ENCODE measurements at regions not wholly inside any gene's neighbourhood (a gene's known extent, or its start where the extent isn't known, plus 50 kb on each side); places are given as distances from the start of the nearest gene placed in this dataset.

DNA sequence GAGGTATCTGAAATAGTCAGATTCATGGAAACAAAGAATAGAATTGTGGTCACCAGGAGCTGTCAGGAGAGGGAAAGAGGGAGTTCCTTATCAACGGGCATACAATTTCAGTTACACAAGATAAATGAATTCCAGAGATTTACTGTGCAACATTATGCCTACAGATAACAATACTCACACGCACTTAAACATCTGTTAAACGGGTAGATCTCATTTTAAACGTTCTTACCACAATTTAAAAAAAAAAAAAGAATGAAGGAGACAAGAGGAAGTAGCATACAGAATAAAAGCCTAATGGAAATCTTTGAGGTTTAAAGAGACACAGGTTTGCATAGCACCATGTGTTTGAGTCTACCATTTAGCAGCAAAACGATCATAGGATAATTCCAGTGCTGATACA is 298.0 kb downstream of the DKK2 start:
- Mint-ChIP-seq H3K4me1 (ENCODE audit: low read depth in 2 of 2) (no peaks in the 10 kb centered on the region), H3K27ac (no peak overlapping the region), H3K36me3 (no peaks in the 10 kb centered on the region), H3K9me3 (peaks cover 7% of the 10 kb centered on the region), H3K4me3 (no peak overlapping the region), H3K27me3 (no peaks in the 10 kb centered on the region)
- no peak for ATAC-seq
- DNase-seq (ENCODE audit: low spot score) = no peak

DNA sequence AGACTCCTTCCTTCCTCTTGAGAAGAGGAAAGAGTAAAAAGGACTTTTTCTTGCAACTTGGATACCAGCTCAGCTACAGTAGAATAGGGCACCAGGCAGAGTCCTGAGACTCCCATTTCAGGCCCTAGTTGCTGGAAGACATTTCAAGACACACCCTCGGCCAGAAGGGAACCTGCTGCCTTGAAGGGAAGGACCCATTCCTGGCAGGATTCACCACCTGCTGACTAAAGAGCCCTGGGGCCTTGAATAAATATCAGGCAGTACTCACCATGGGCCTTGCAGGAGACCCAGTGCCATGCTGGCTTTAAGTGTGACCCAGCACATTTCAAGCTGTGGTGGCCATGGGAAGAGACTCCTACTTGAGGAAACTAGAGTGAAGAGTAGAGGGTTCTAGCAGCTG is 317.6 kb downstream of the DKK2 start:
- H3K27me3 Mint-ChIP-seq = no peaks in the 10 kb centered on the region
- H3K36me3 Mint-ChIP-seq = peaks cover 2% of the 10 kb centered on the region
- no peak overlapping the region for H3K4me3 Mint-ChIP-seq
- H3K9me3 Mint-ChIP-seq = peaks cover 11% of the 10 kb centered on the region
- ATAC-seq (no peak), DNase-seq (ENCODE audit: low spot score) (no peak)
- no peak overlapping the region for H3K27ac Mint-ChIP-seq
- no peaks in the 10 kb centered on the region for H3K4me1 Mint-ChIP-seq (ENCODE audit: low read depth in 2 of 2)

DNA sequence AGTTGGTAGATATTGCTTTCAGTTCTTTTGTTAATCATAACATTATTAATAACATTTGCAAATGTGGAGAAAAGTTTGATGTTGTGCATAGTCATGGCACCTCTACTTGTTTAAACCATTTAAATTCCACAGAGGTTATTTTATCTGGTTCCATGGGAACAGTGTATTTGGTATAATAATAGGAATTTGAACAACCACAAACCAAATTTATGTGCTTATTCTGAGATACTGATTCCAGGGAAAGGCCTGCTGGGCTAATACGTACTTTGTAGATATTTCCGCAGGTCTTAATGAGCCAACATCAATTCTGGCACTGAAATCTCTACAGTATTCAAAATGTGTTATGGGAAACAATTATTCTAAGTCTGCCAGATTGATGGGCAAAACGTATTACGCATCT is 319.0 kb downstream of the DKK2 start:
- Mint-ChIP-seq H3K4me1 (ENCODE audit: low read depth in 2 of 2) (no peaks in the 10 kb centered on the region), H3K27me3 (no peaks in the 10 kb centered on the region), H3K36me3 (peaks cover 6% of the 10 kb centered on the region), H3K4me3 (no peak overlapping the region), H3K27ac (no peak overlapping the region), H3K9me3 (peaks cover 11% of the 10 kb centered on the region)
- ATAC-seq = no peak
- no peak for DNase-seq (ENCODE audit: low spot score)

DNA sequence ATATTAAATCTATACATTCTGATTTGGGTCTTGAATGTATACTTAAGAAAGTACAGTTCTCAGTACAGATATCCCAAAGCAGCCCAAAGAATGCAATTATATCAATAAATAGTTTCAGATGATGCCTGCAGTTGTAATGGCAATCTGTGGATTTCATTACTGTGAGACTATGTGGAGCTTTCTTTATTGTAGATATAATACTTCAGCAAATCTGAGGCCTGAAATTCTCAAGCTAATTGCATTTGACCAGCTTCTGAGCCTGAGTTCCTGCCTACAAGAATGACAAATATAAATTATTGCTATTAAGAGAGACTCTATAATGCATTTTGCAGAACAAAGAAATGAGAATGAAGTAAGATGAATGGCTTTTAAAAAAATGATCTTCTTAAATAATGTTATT is 320.3 kb downstream of the DKK2 start:
- Mint-ChIP-seq H3K9me3 (peaks cover 11% of the 10 kb centered on the region), H3K4me3 (no peak overlapping the region), H3K4me1 (ENCODE audit: low read depth in 2 of 2) (no peaks in the 10 kb centered on the region), H3K36me3 (peaks cover 6% of the 10 kb centered on the region), H3K27ac (no peak overlapping the region), H3K27me3 (no peaks in the 10 kb centered on the region)
- DNase-seq (ENCODE audit: low spot score) (no peak), ATAC-seq (no peak)

DNA sequence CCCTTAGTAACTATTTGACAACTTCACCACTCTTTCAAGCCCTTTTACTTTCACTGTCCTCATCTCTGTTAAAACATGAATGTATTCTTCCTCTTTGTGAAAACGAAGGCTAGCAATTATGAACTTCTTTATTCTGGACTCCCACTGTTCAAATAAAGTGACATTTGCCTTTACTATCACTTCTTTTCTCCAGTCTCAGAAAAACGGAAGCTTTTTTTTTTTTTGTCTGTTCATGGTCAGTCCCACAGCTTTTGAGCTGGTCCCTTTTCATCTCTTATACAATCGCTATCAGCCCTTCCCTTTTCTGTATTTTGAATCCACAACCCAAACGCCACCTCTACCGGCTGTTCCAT is 327.7 kb downstream of the DKK2 start:
- ATAC-seq (no peak), DNase-seq (ENCODE audit: low spot score) (no peak)
- Mint-ChIP-seq H3K27me3 (no peaks in the 10 kb centered on the region), H3K27ac (peak overlapping the region in 1 of 2 donors; percentile 65), H3K9me3 (peaks cover 7% of the 10 kb centered on the region), H3K4me1 (ENCODE audit: low read depth in 2 of 2) (no peaks in the 10 kb centered on the region), H3K4me3 (peak overlapping the region; percentile 20), H3K36me3 (peaks cover 4% of the 10 kb centered on the region)

DNA sequence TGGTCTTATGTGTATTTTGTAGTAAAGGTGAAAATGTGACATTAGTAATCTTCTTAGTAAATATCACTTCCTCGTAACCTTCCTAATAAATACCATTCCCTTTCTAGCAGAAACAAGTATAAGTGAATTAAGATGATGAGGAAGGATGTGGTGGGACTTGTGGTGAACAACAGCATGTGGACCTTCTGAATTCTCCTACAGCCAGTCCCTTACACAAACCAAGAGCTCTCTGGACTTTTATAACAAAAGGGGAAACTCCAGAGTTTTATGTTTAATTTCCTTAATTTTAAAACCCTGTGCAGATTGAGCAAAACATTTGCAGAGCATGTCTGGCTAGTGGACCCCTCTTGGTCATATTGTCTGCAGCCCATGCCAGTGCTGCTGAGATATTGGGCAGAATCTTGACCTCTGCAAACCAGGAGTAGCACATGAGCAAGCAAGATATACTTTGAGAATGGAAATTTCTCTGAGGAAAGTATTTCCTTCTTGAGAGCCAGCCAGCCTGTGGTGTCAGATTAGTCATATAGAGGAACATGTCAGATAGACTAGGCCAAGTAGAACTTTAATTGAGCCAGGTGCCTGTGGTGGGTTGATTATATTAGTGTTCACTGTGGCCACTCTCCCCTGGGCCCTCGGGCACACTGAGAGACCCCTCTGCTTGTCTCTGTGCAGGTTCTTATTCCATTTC is 328.2 kb downstream of the DKK2 start:
- H3K27me3 Mint-ChIP-seq = no peaks in the 10 kb centered on the region
- ATAC-seq = peak; percentile 38 to 50

DNA sequence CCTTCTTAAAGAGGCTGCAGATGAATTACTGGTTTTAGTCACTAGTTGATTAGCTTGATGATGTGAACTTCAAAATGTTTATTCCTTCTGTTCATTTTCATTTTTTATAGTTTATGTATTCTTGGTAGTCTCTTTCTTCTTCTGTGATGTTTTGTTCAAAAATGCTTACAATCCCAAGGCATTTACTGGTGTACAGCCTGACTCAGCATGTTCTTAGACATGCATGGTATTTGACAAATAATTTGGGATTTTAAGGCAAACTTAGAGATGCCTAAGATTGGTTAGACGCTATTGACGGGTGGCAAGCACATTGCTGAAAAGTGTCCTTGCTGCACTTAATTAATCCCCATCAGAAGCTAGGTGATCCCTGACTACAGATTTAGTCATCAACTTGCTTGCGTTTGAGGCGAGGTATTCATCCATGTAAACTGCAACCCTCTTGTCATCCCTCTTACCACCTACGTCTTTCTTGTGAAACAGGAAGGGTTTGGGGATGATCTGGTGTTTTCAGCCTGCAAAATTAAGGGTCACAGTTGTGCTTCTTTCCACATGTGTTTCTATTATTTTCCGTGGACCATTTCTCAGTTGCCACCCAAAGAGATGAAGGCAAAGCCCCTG is 331.8 kb downstream of the DKK2 start:
- Mint-ChIP-seq H3K9me3 (peaks cover 6% of the 10 kb centered on the region), H3K4me1 (ENCODE audit: low read depth in 2 of 2) (no peaks in the 10 kb centered on the region), H3K36me3 (no peaks in the 10 kb centered on the region), H3K4me3 (no peak overlapping the region), H3K27me3 (no peaks in the 10 kb centered on the region), H3K27ac (no peak overlapping the region)
- no peak for ATAC-seq
- DNase-seq (ENCODE audit: low spot score) = no peak

More for the DNA sequence above, 328.2 kb downstream of the DKK2 start:
- H3K36me3 Mint-ChIP-seq = no peaks in the 10 kb centered on the region
- H3K4me3 Mint-ChIP-seq = peak overlapping the region; percentile 20
- H3K4me1 Mint-ChIP-seq (ENCODE audit: low read depth in 2 of 2) = no peaks in the 10 kb centered on the region
- peak overlapping the region in 1 of 2 donors; percentile 65 for H3K27ac Mint-ChIP-seq
- peaks cover 8% of the 10 kb centered on the region for H3K9me3 Mint-ChIP-seq
- no peak for DNase-seq (ENCODE audit: low spot score)

DNA sequence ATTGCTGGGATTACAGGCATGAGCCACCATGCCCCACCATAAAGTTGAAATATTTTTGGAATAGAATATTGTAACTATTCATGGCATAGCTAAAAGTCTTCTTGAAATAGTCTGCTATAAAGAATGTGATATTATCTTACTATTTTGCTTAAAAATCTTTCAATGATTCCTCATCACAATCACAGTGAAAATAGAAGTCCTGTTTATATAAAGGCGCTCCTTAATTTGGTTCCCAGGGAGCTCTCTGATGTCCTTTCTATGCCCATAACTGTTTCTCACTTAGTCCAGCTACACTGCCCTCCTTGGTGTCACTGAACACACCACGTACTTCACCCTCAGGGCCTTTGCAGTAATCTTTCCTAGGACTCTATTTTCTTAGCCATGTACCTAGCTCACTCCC is 331.7 kb upstream of the GIMD1 start:
- Mint-ChIP-seq H3K4me3 (no peak overlapping the region), H3K36me3 (peaks cover 6% of the 10 kb centered on the region), H3K9me3 (peaks cover 13% of the 10 kb centered on the region), H3K27ac (no peak overlapping the region), H3K4me1 (ENCODE audit: low read depth in 2 of 2) (no peaks in the 10 kb centered on the region), H3K27me3 (no peaks in the 10 kb centered on the region)
- ATAC-seq (no peak), DNase-seq (ENCODE audit: low spot score) (no peak)

DNA sequence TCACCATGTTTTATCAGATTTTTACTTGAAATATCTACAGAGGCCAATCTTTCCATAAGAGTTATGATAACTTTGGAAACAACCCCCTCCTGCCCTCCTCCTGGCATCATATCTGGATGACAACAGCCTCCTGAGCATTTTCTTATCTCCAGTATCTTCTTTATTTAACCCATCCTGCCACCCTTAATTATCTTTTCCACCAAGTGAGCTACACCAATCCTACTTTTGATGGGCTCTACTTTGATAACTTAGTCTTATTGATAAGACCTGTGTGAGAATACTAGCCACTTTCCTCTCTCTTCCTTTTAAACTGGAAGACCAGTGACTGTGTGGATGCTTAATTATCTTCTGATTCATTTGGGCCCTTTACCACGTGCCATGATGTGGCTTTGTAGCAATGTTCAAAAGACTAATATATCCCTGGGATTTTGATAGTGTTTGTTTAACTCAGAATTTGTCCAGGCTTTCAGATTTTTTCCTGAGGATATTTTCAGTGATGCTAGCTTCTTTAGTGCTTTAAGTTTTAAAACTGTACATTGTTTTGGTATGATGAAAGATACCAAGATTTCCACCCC is 330.1 kb upstream of the GIMD1 start:
- no peak overlapping the region for H3K4me3 Mint-ChIP-seq
- H3K9me3 Mint-ChIP-seq = peaks cover 15% of the 10 kb centered on the region
- no peak for ATAC-seq
- H3K27ac Mint-ChIP-seq = no peak overlapping the region
- no peak for DNase-seq (ENCODE audit: low spot score)
- no peaks in the 10 kb centered on the region for H3K27me3 Mint-ChIP-seq
- H3K4me1 Mint-ChIP-seq (ENCODE audit: low read depth in 2 of 2) = peaks cover 0 to 5% of the 10 kb centered on the region in 2 donors
- H3K36me3 Mint-ChIP-seq = peaks cover 6% of the 10 kb centered on the region

DNA sequence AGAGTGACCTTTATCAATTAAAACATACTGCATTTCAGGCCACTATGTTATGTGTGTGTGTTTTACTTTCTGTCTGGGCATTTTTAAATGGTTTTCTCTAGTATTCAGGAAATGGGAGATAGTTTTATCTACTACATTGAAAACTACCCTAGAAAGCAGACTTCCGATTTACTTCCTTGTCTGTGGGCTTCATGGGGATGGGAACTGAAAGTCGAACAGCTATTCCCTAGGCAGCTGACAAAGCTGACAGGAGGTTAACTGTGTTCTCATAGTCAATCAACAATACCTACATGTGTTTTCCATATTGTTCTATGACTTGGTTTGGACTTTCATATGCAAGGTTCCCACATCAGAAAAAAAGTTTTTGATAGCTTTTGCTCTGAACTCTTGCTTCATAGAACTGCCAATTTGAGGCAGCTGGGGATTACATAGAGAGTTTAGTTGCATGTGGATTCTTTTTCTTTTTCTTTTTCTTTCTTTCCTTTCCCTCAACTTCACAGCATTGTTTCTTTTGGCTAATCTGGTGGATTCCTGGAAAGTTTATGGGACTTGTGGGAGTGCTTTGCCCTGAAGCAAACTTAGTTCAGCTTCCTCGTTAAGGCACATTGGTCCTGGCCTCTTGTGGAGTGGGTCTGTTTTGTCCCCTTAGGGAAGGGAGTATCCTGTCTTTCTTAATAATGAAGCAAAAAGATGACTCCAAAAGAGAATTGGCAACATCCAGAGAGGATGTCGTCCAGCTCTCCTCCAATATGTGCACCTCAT is 327.1 kb upstream of the GIMD1 start:
- Mint-ChIP-seq H3K36me3 (peaks cover 6% of the 10 kb centered on the region), H3K4me3 (no peak overlapping the region), H3K9me3 (peaks cover 15% of the 10 kb centered on the region), H3K27ac (peak overlapping the region in 1 of 2 donors; percentile 7), H3K4me1 (ENCODE audit: low read depth in 2 of 2) (peaks cover under 1 to 5% of the 10 kb centered on the region in 2 donors), H3K27me3 (no peaks in the 10 kb centered on the region)
- no peak for DNase-seq (ENCODE audit: low spot score)
- ATAC-seq = no peak

DNA sequence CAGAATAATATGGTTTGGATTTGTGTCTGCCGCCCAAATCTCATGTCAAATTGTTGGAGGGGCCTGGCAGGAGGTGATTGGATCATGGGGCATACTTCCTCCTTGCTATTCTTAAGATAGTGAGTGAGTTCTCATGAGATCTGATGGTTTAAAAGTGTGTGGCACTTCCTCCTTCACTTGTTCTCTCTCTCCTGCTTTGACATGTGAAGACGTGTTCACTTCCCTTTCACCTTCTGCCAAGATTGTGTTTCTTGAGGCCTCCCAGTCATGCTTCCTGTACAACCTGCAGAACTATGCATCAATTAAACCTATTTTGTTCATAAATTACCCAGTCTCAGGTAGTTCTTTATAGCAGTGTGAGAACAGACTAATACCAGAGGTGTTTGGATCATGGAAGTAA is 325.7 kb upstream of the GIMD1 start:
- Mint-ChIP-seq H3K36me3 (peaks cover 10% of the 10 kb centered on the region), H3K27me3 (no peaks in the 10 kb centered on the region), H3K27ac (peak overlapping the region in 1 of 2 donors; percentile 6), H3K9me3 (peaks cover 15% of the 10 kb centered on the region), H3K4me1 (ENCODE audit: low read depth in 2 of 2) (peaks cover 2 to 11% of the 10 kb centered on the region in 2 donors), H3K4me3 (no peak overlapping the region)
- ATAC-seq = no peak
- DNase-seq (ENCODE audit: low spot score) = no peak

DNA sequence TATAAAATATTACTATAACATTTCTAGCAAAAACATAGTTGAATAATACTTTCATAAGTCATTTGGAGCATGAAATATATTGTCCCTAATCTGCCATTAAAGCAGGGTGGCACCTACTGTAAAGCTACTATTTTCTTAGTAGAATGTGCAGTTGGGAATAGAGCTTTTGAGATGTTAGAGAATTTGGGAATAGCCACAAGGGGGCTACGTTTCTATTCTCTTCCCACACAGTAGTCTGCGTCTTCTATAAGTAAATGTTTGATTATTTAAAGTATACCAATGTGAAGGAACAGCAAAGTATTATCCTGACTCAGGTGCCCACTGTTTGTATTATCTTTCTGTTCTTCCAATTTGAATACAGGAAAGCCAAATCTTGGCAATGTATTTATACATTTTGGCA is 323.2 kb upstream of the GIMD1 start:
- Mint-ChIP-seq H3K4me1 (ENCODE audit: low read depth in 2 of 2) (peaks cover 2 to 11% of the 10 kb centered on the region in 2 donors), H3K27me3 (no peaks in the 10 kb centered on the region)

DNA sequence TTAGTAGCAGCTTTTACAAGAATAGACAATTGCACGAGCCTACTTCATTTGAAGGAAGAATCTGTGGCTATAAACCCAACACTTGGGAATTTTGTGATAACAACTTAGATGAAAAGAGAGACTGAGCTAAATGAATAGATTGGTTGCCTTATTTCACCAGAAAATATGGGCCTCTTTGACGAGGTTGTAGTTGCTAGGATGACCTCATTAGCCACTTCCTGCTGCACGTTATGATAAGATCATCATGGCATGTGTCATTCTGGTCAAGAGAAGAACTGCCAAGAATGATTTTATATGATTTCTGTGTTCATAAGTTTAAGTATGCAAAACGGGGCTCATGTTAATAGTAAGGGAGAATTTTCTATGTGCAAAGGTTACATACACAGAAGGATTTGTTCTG is 321.9 kb upstream of the GIMD1 start:
- peak overlapping the region; percentile 32 for H3K4me3 Mint-ChIP-seq
- H3K4me1 Mint-ChIP-seq (ENCODE audit: low read depth in 2 of 2) = peaks cover 2 to 11% of the 10 kb centered on the region in 2 donors
- DNase-seq (ENCODE audit: low spot score) = no peak
- peak overlapping the region; percentile 65 to 72 for H3K27ac Mint-ChIP-seq
- peaks cover 11% of the 10 kb centered on the region for H3K36me3 Mint-ChIP-seq
- peaks cover 15% of the 10 kb centered on the region for H3K9me3 Mint-ChIP-seq
- H3K27me3 Mint-ChIP-seq = no peaks in the 10 kb centered on the region
- peak; percentile 60 to 63 for ATAC-seq

More for the DNA sequence above, 323.2 kb upstream of the GIMD1 start:
- H3K9me3 Mint-ChIP-seq = peaks cover 10% of the 10 kb centered on the region
- ATAC-seq (no peak), DNase-seq (ENCODE audit: low spot score) (no peak)
- no peak overlapping the region for H3K4me3 Mint-ChIP-seq
- peaks cover 5% of the 10 kb centered on the region for H3K36me3 Mint-ChIP-seq
- no peak overlapping the region for H3K27ac Mint-ChIP-seq

DNA sequence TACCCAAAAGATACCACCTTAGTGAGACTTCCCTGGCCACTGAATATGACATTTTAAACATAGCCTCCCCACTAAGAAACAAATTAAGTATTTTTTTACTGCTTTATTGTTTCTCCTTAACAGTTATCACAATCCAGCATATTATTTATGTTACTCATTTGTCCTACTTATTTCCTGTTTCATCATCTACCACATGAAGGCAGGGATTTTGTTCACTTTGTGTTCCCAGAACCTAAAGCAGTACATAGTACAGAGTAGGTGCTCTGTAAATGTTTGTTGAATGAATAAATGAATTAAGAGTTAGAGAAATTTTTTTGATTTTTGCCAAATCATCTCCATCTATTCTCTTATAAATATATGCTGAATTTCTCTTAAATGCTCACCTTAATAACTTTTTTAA is 318.4 kb upstream of the GIMD1 start:
- DNase-seq (ENCODE audit: low spot score) (no peak), ATAC-seq (no peak)
- Mint-ChIP-seq H3K9me3 (peaks cover 15% of the 10 kb centered on the region), H3K4me3 (no peak overlapping the region), H3K36me3 (peaks cover 21% of the 10 kb centered on the region), H3K4me1 (ENCODE audit: low read depth in 2 of 2) (peaks cover 2 to 6% of the 10 kb centered on the region in 2 donors), H3K27me3 (no peaks in the 10 kb centered on the region), H3K27ac (no peak overlapping the region)
